ENCODE measurements at regions not wholly inside any gene's neighbourhood (a gene's known extent, or its start where the extent isn't known, plus 50 kb on each side); places are given as distances from the start of the nearest gene placed in this dataset.
A peak's percentile ranks its signal among the peaks of the same experiment; 100 is the strongest.

DNA sequence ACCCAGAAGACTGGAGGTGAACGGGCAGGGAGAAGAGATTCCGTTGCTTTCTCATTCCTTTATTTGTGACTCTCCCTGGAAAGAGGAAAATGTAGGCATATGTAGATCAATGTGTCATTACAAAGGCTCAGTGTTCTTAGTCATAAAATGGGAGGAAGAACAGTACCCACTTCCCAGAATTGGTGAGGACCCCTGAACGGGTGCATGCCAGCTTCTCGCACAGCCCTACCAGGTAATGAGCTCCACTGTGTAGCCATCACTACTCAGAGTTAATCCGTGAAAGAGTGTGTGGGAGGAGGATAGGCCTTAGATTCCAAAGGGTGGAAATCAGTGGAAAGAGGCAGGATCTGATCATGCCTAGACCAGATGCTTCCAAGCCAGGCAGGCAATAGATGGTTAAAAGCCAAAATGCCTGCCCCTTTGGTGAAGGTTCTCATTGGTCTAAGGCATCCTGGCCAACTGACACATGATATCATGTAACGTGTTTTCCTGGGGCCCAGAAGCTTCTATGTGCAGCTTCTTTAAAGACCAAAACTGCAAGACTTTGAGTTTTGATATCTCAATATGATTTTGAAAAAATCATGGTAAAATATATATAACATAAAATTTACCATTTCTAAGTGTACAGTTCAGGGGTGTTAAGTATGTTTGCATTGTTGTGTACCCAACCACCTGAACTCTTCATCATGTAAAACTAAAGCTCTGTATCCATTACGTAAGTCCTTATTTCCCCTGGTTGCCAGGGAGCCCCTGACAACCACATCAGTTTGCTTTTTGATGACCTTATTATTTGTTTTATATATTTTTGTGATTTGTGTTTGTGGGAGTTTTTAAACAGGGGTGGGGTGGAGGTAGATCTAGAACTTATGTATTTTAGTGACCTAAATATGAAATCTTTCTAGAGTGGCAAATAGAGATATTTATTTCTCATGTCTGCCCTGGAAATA lies 402.2 kb upstream of the CFAP20DC start:
- H3K9me2 ChIP-seq (replicated peaks; ENCODE audit: insufficient read depth, low read length), result no peaks in the 10 kb centered on the region
- H3K9me3 ChIP-seq (replicated peaks; ENCODE audit: insufficient read depth, low read length), result no peaks in the 10 kb centered on the region
- peak overlapping the region; percentile 98 for H3K27ac ChIP-seq (ENCODE audit: low read length)
- TF ChIP-seq, protein P1, sequence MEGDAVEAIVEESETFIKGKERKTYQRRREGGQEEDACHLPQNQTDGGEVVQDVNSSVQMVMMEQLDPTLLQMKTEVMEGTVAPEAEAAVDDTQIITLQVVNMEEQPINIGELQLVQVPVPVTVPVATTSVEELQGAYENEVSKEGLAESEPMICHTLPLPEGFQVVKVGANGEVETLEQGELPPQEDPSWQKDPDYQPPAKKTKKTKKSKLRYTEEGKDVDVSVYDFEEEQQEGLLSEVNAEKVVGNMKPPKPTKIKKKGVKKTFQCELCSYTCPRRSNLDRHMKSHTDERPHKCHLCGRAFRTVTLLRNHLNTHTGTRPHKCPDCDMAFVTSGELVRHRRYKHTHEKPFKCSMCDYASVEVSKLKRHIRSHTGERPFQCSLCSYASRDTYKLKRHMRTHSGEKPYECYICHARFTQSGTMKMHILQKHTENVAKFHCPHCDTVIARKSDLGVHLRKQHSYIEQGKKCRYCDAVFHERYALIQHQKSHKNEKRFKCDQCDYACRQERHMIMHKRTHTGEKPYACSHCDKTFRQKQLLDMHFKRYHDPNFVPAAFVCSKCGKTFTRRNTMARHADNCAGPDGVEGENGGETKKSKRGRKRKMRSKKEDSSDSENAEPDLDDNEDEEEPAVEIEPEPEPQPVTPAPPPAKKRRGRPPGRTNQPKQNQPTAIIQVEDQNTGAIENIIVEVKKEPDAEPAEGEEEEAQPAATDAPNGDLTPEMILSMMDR (IDR thresholded peaks at IDR 0.05; ENCODE audit: low read length), result no peak
- TF ChIP-seq EZH2phosphoT487 (IDR thresholded peaks at IDR 0.05; ENCODE audit: low read length) (no peak), EZH2 (optimal IDR thresholded peaks at IDR 0.05; ENCODE audit: low read depth, low read length) (no peak)
- H3K4me2 ChIP-seq (ENCODE audit: low read depth, low read length), result peak overlapping the region; percentile 75
- H3F3A ChIP-seq (ENCODE audit: insufficient read depth, low read length), result peaks cover 28% of the 10 kb centered on the region
- no peaks in the 10 kb centered on the region for H3K79me2 ChIP-seq (ENCODE audit: low read length)
- H3K4me3 ChIP-seq (ENCODE audit: low read length), result peak overlapping the region; percentile 23; the same call in 1 of the 2 replicates
- H3K36me3 ChIP-seq (replicated peaks; ENCODE audit: insufficient read depth, low read length), result no peaks in the 10 kb centered on the region
- H3K27me3 ChIP-seq (replicated peaks; ENCODE audit: insufficient read depth, low read length), result no peaks in the 10 kb centered on the region
- H3K9ac ChIP-seq (ENCODE audit: low read length), result peak overlapping the region; percentile 54
- no peak for DNase-seq
- H3K4me1 ChIP-seq (ENCODE audit: low read length), result peaks cover 46% of the 10 kb centered on the region
- H2AFZ ChIP-seq (ENCODE audit: low read length), result peak overlapping the region; percentile 61
- H4K20me1 ChIP-seq (ENCODE audit: insufficient read depth, low read length), result no peaks in the 10 kb centered on the region

DNA sequence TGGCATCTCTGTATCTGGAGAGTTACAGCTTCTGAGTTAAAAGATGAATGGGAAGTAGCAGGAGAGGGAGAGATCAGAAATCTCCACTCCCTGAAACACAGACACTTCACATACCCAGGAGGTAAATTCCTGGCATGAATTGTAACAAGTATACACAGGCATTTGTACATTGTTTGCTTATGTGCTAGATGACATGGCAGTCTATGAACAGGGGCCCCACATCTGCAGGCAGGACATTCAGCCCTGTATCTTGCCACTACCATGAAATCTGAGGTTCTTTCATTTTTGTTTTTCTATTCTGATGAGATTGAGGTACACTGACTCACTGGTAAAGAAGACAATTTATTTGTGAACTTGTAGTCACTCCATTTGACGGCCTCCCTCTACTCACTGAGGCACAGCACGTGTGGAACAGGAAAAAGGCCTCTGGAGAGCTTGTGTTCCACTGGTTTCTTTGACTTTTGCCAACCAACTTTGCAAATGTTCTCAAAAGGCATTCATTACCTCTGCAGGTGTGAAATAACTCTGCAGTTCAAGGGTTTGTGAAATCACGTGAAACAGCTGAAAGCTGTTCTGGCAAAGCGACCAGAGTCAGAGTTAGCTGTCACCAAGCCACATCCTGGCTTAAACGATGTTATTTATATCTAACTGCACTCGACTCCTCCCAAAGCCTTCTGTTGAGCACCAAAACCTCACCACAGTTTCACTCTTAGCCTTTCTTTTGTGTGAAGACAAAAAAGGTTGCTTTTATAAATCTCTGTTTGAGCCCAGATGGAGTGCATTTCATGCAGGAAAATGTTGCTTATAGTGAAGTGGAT lies 401.3 kb upstream of the CFAP20DC start:
- DNase-seq, result peak; percentile 98
- H3K27me3 ChIP-seq (replicated peaks; ENCODE audit: insufficient read depth, low read length), result no peaks in the 10 kb centered on the region
- no peaks in the 10 kb centered on the region for H3K9me2 ChIP-seq (replicated peaks; ENCODE audit: insufficient read depth, low read length)
- no peaks in the 10 kb centered on the region for H3K9me3 ChIP-seq (replicated peaks; ENCODE audit: insufficient read depth, low read length)
- H3K4me1 ChIP-seq (ENCODE audit: low read length), result peaks cover 50% of the 10 kb centered on the region
- H4K20me1 ChIP-seq (ENCODE audit: insufficient read depth, low read length), result no peaks in the 10 kb centered on the region
- H3K27ac ChIP-seq (ENCODE audit: low read length), result peak overlapping the region; percentile 98
- H3F3A ChIP-seq (ENCODE audit: insufficient read depth, low read length), result peaks cover 28% of the 10 kb centered on the region
- peak overlapping the region; percentile 61 for H3K9ac ChIP-seq (ENCODE audit: low read length)
- TF ChIP-seq, protein P1 (IDR thresholded peaks at IDR 0.05; ENCODE audit: low read length), result no peak
- no peak for TF ChIP-seq EZH2 (optimal IDR thresholded peaks at IDR 0.05; ENCODE audit: low read depth, low read length)
- no peak for TF ChIP-seq EZH2phosphoT487 (IDR thresholded peaks at IDR 0.05; ENCODE audit: low read length)
- H3K36me3 ChIP-seq (replicated peaks; ENCODE audit: insufficient read depth, low read length), result no peaks in the 10 kb centered on the region
- H3K4me2 ChIP-seq (ENCODE audit: low read depth, low read length), result peak overlapping the region; percentile 75
- no peaks in the 10 kb centered on the region for H3K79me2 ChIP-seq (ENCODE audit: low read length)
- H2AFZ ChIP-seq (ENCODE audit: low read length), result peak overlapping the region; percentile 61
- peak overlapping the region; percentile 23 for H3K4me3 ChIP-seq (ENCODE audit: low read length)

DNA sequence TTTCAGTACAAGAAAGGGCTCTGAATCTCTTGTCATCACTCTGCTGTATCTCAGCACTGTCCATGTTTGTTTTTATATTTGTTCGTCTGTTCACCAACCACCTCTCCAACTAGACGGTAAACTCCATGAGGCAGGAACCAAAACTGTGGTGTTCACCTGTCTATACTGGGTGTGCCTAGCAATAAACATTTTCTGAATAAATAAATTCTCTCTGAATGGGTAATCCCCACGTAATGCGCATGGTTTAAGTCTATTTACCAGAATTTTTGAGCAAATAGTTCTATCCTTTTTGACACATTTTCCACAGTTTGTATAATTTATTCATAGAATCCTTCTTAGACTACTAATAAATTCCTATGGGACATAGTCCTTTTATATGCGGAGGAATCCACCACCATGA lies 400.6 kb upstream of the CFAP20DC start:
- Histone ChIP-seq H3K27ac (ENCODE audit: low read length) (peak overlapping the region; percentile 98), H3F3A (ENCODE audit: insufficient read depth, low read length) (peaks cover 28% of the 10 kb centered on the region), H3K27me3 (replicated peaks; ENCODE audit: insufficient read depth, low read length) (no peaks in the 10 kb centered on the region), H2AFZ (ENCODE audit: low read length) (peak overlapping the region; percentile 52), H3K9ac (ENCODE audit: low read length) (peak overlapping the region; percentile 61), H3K4me3 (ENCODE audit: low read length) (peak overlapping the region; percentile 18), H3K9me2 (replicated peaks; ENCODE audit: insufficient read depth, low read length) (no peaks in the 10 kb centered on the region), H3K4me2 (ENCODE audit: low read depth, low read length) (peak overlapping the region; percentile 59), H3K4me1 (ENCODE audit: low read length) (peaks cover 50% of the 10 kb centered on the region), H4K20me1 (ENCODE audit: insufficient read depth, low read length) (no peaks in the 10 kb centered on the region), H3K79me2 (ENCODE audit: low read length) (no peaks in the 10 kb centered on the region), H3K36me3 (replicated peaks; ENCODE audit: insufficient read depth, low read length) (no peaks in the 10 kb centered on the region), H3K9me3 (replicated peaks; ENCODE audit: insufficient read depth, low read length) (no peaks in the 10 kb centered on the region)
- TF ChIP-seq, protein P1 (IDR thresholded peaks at IDR 0.05; ENCODE audit: low read length), result no peak
- TF ChIP-seq EZH2 (optimal IDR thresholded peaks at IDR 0.05; ENCODE audit: low read depth, low read length) (no peak), EZH2phosphoT487 (IDR thresholded peaks at IDR 0.05; ENCODE audit: low read length) (no peak)
- DNase-seq, result no peak

Measured in MM.1S (cell line).